Activated CD4-positive, alpha-beta T cell treated with anti-CD3 and anti-CD28 coated beads for 48 hours (primary cell): ENCODE measurements at regions not wholly inside any gene's neighbourhood (a gene's known extent, or its start where the extent isn't known, plus 50 kb on each side); places are given as distances from the start of the nearest gene placed in this dataset.

Experiments
- DNase-seq: peaks from one replicate; pipeline ENCODE4 v3.0.0-alpha.2; 2020

DNA sequence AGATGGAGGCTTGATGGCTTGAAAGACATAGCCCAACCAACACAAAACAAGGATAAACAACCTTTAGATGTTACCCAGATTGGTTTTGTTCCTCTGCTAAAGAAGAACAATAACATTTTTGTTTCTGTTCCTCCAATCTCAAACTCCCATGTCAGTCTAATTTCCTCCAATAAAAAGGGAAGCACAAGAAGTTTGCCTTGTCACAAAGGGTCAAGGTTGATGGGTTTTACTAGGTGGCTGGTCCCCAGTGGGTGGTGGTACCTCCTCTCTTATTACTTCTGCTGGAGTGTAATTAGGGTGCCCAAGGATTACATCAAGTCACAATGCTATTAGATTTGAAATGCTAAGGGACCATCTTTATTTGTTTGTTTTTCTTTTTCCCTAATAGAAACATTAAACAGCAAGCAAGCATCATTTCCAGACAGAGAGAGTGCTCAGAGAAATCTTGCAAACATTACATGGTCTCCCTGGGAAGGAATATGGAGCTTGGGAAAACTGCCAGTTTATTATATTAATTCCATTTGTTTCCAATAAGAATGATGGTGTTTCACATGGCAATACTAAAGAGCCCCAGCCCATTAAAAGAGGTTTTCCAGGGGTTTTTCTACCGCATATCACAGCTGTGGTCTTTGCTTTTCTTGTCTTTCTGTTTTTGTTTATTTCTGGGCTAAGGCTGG is 78.3 kb upstream of the AOAH start:
- no peak for DNase-seq

DNA sequence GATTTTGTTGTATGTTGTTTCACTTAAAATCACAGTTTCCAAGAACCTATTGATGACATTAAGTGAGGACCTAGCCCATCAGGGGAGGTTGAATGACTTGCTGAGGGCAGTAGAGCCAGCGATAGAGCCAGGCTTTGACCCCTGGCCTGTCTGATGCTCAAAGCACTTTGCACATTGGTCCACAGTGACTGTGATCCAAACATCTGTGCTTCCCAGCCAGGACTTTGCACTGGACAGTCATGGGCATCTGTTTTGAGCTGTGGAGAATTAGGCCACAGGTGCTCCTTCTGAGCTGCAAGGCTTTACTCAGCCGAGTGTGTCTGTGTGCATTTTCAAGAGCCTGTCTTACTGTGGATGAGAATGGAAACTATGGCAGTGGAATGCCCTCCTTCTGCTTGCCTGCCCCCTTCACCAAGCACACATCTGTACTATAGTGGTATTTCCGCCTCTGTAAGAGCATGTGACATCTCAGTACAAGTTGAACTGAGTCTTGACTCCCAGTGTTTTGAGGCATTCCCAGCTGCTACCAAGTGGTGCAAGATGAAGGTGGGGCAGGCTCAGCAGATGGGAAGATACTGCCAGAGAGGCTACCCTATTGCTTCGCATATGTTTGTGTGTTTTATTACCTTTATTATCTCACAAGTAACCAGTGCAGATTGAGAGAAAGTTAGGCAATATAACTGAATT is 72.7 kb upstream of the AOAH start:
- DNase-seq = no peak

DNA sequence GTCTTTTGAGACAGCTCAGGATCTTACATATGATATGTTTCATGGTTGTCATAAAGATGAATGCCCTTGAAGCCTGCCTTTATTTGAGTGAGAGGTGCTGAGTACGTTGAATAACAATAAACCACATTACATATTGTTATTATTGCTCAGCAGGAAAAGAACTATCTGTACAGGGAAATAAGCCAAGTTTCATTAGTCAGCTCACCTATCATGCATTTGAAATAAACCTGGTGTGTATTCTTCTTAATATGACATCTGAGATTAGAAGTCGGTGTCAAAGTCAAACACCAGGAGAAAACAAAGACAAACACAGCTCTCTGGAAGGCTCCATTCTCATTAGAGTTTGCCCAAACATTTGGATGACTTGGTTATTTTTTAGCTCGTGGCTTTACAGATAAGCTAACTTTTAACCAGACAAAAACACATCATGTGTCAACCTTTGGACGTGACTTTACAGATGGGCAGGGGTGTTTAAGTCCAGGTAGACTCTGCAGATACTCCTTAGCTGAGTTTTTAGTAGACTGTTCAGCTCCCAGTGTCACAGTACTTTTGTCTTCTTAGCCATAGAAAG is 71.2 kb upstream of the AOAH start:
- no peak for DNase-seq

DNA sequence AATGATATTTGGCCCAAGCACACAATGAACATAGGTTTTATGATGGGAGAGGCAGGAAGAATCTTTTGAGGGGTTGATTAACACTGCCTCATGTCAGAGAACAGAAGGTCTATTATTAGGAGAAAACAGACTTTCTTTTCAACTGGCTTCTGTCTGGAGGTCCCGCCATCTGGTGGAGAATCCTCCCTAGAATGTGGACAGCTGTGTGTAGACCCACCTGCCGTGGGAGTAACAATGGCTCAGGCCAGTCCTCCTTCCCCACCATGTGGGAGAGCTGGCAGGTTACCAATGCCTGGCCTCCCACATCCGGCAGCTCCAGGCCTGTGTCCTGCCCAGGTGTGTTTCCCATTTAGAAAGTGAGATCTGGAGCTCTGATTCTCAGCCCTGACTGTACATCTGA is 70.4 kb upstream of the AOAH start:
- no peak for DNase-seq

DNA sequence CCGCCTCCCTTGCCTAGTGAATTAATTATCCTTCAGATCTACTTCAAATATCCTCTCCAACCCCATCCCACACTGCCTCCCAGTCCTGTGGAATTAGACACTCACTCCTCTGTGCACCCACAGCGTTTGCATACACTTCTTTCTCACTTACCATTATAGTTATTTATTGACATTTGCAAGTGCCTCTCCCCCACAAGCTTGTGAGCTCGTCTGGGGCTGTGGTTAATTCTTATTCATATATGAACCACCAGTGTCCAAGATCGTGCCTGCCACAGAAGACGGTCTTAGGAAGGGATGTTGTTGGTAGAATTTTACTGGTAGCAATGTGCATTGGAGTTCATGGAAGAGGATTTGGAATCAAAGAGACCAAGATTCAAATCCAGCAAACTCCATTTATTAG is 68.1 kb upstream of the AOAH start:
- DNase-seq = no peak

DNA sequence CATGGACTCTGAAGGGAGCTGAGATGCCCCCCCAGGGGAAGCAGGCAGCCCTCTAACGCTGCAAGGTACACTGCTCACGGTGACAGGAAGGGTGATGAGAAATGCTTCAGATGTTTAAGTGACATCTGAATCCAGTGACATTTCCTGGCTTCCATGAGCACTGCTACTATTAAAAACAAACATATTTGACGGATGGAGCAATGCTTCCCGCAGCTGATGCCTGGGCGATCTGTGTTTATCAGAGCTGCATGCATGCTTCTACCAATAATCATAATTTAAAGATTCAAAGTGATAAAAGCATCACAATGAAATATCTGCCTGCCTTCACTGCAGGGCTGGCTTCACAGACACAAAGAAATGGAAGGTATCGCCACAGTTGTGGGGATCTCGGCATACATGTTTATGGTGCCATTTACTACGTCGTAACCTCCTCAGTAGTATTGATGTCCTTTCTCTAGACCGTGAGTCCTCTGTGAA is 66.1 kb upstream of the AOAH start:
- no peak for DNase-seq

DNA sequence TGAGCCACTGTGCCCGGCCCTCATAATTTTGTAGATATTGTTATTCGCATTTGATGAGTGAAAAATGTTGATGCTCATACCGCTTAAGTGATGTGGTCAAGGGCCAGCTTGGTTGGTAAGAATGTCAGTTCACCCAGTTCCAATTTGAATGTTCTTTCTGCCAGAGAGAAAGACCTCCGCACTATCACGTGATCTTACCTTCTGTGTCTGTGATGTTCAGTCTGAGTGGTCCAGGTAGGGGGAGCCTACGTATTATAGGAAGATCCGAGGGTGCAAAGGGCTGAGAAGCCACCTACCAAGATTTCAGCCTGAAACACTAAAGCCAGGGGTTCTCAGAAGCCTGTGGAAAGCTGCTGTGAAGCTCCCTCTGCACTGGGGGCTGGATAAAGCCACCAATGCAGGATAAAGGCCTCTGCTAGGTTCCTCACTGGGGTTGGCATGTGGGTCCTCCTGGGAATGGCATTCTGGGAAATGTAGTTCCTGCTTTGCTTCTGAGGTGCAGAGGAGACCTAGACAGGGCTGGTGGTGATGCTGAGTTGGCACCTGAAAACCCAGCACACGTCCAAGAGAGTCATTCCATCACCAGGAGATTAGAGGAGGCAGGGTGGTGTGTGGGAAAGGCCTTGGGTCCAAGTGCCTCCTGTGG is 64.7 kb upstream of the AOAH start:
- no peak for DNase-seq

DNA sequence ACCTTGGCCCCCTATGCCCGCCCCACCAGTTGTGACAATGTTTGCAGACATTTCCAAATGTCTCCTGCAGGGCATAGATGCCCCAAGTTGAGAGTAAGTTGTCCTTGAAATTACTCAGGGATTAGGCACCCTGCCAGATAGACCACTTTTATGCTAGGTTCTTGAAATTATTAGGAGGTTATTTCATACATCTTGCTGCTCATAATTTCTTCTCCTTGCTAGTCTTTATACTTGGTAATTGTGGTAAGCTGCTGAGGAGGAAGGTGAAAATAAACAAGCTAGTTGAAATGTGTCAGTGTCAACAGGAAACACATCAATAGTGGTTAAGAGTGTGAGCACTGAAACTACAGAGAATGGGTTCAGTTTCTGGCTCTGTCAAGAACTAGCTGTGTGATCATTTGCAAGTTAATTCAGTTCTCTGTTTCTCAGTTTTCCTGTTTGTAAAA is 63.7 kb upstream of the AOAH start:
- DNase-seq = no peak

DNA sequence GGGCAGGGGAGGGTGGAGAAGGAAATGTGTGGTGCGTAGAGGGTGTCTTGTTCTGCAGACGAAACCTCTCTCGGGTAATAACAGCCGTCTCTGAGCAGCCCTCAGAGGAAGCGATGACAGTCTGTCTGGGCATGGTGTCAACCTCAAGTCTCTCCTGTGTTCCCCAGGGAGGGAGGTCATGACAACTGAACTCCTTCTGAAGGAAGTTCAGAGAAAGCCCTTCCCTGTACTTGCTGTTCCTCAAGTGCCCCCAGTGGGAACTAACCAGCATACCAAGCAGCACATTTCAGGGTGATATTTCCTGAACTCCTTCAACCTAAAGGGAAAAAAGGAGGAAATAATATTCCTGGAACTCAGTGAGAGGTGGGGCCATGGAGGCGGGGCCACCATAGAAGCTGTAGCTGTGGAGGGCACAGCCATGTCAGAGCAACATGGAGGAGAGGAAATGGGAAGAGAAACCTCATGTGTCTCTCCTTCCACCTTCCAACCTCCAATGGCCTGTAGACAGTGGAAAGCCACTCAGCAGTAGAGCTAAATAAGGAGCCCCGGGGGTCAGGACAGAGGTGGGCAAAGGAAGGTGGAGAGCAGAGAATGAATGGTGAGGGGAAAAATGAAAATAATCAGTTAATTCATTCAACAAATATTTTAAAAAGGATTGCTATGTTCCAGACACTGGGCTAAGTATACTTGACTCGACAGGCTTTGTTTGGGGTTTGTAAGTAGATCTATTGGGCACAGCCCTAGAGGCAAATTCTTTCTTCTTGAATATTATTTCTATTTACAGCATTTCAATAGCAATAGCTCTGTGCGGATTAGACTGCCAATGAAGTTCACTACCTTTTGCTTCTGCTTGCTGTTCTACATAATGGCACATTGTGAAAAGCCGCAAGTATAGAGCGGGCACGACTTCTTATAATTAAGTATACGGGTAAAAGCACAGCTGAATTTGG is 61.0 kb upstream of the AOAH start:
- DNase-seq = peak; percentile 60

DNA sequence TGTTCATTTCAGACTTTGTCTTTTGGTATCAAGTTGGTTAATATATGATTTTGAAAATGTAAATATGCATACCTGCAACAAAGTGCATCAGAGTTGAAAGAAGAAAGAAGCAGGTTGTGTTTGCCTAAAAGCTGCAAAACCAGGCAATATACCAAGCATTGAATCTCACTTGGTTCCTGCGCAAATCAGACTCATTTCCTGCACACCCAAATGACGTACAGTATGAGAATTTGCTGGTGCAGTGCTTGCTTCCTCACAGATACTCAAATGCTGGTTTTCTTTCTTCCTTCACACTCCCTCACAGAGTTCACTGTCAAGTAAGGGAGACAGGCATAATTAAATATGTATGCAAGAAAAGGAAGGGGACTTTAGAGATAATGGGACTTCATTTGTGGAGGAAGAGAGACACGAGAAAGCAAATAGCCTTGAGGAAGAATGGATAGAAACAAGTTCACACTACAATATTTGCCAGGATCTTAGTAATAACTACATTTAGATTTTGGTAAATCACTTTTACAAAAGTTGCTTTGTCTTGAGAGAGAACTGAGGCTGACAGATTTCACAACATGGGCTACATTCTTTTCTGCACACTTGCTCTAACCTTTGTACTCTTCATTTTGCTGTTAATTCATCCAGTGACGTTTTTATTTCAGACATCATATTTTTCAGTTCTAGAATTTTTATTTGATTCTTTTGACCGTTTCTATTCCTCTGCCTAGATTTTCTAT is 56.9 kb upstream of the AOAH start:
- no peak for DNase-seq

DNA sequence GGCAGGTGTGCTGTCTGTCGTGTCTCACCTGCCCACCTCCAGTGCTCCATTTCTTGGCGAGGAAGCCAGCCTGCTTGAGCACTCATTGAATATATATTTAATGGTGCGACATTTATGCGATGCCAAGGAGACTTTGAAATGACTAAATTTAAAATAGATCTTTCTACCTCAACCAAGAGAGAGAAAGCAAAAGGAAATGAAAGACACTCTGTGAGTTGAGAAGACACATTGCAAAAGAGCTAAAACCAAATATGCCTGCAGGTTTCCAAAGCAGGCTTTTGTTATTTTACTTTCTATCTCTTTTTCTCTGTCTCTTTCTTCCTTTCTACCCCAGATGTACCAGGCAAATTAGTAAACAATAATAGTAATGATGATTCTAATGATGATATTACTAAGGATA is 53.6 kb upstream of the AOAH start:
- no peak for DNase-seq

DNA sequence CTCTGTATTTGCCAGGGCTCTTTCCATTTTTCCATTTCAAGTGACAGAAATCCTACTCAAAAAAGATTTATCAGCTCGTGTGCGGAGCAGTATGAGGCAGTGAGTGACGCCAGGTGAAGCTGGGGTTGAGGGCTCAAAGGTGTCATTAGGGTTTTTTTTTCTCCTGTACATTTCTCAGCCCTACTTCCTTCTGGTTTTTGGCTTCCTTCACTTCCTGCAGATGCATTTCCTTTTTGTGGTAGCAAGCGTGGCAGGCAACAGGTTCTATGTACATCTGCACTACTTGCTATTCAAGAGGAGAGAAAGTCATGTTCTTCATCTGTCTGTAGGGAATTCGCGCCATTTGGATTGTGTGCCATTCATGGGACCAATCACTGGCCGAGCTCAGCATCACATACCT is 52.8 kb upstream of the AOAH start:
- DNase-seq = no peak

DNA sequence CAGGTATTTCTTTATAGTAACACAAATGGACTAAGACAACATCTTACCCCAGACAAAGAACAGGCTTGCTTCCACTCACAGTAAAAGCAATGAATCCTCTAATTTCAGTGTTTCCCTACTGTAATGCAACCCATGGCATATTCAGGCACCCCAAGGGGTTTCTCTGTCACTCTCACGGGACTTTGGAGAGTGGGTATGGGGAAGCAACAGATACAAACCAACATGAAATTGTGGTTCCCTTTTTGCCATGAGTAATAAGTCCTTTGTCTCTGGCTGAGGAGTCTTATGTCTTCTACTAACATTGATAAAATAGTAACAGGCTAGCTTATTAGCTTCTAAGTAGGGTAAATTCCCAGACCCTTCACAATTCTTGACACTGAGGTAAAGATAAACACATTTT is 51.4 kb upstream of the AOAH start:
- no peak for DNase-seq

DNA sequence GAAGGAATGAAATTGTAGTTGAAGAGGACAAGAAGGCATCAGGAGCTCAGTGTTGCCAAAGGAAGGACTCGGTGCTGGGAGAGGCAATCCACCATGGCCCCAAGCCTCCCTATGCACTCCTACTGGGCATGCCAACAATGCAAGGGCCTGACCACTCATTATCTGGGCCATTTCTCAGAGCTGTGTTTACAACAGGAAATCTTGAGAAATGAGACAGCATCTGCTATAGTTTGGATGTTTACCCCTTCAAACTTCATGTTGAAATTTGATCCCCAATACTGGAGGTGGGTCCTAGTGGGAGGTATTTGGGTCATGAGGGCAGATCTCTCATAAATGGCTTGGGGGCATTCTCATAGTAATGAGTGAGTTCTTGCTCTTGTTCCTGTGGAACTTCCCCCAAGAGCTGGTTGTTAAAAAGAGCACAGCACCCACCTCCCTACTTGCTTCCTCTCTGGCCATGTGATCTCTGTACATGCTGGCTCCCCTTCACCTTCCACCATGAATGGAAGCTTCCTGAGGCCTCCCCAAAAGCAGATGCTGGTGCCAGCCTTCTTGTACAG is 50.8 kb upstream of the AOAH start:
- no peak for DNase-seq
